CD4-positive, alpha-beta T cell treated with Interleukin-15 for 1 hour (primary cell): ENCODE measurements at regions not wholly inside any gene's neighbourhood (a gene's known extent, or its start where the extent isn't known, plus 50 kb on each side); places are given as distances from the start of the nearest gene placed in this dataset.
"Not testable (repeated sequence)": the region's sequence is repeated elsewhere in the genome, so short reads cannot be mapped to it uniquely, and the experiment has no call there.

Source experiments
- DNase-seq: peaks from one replicate; pipeline ENCODE4 v3.0.0-alpha.2; 2020

DNA sequence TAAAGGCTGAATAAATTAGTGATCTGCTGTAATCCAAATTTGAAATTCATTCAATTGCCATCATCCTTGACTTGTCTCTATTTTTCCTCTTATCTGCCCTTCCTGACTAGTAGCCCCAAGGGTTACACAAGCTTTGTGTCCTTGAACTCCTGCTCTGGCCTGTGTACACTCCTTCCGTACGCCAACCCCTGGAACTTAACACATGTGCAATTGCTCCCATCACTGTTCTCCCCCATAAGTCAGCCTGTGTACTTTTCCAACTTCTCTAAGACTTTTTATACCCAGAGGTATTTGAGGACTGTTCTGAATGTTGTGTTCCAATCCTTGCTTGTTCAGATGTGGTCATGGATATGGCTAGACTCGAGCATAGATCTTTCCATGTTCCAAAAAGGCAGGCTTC lies 171.1 kb upstream of the G2E3 start:
- DNase-seq: no peak

DNA sequence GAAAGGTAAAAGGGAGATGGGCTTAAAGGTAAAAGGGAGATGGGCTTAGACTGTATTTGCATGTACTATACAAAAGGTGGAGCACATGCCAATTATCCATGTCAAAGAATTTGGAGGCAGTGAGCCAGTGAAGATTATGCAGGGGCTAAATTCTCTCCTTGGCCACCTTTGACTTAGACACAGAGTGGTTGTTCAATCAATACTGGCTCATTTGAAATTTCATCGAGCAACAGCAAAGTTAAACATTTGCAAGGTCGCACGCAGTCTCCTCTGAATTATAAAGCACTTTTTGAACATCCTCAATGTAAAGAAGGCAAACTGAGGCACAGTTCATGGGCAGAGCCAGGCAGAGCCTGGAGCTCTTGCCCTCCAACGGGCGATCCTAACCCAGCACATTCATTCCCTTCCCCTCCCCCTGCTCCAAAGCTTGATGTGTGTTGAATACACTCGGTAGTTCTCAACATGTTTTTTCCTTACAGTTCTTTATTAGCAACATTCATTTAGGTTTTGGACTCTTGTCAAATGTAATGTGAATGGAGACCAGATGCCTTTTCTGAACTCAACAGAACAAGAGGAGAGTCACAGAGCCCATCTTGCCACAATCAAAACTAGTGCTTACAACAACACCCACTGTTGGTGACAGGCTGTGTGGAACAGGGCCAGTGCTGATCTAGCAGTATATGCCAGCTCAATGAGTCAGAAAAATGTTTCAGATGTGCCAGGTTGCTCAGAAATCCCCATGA lies 169.7 kb upstream of the G2E3 start:
- no peak for DNase-seq

DNA sequence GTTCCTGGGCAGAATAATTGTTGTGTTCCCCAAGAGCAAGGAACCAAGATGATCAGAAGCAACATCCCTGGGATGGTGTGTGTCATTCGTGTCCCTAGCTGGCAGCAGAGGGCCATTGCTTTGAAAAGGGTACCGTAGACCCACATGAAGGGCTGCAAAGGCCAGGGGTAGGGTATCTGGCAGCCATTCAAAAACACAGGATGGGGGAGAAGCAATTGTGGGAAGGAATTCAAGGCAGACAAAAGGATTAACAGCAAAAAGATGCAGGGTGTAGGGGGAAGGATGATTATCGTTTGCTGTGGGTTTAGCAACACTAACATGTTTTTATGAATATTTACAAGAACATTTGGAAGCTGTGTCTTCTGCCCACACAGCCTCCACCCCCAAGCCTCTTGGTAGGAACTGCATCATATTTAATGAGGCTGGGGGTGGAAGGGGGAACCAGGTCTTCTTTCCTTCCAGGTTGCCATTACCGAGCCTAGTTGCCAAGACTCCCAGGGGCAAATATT lies 169.0 kb upstream of the G2E3 start:
- DNase-seq: no peak

DNA sequence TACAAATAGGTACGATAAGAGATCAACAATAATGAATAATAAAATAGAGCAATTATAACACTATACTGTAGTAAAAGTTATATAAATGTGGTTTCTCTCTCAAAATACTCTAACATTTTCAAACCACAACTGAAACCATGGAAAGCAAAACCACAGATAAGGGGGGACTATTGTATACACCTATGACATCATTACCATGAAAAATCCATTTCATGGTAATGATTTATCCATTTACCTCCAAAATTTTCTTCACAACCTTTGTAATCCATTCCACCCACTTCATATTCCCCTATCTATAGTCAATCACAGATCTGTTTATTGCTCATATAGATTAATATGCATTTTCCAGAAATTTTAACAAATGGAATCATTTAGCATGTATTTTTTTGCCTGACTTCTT lies 163.9 kb upstream of the G2E3 start:
- DNase-seq: no peak

DNA sequence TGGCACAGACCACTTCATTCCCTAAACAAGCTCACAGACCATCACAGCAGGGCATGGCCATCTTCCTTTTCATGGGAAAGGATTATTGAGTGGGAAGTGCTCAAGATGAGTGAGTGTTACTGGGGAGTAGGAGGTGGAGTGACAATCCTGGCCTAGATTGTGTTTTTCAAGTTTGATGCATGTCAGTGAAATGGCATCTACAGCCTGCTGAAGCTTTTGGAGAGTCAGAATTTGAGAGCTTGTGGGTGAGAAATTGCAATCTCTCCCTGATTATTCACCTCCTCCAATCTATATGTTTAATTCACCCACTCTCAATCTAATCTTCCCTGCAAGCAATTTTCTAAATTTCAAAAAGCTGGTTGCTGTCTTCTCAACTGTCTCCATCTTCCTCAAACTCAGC lies 156.1 kb upstream of the G2E3 start:
- DNase-seq: no peak

DNA sequence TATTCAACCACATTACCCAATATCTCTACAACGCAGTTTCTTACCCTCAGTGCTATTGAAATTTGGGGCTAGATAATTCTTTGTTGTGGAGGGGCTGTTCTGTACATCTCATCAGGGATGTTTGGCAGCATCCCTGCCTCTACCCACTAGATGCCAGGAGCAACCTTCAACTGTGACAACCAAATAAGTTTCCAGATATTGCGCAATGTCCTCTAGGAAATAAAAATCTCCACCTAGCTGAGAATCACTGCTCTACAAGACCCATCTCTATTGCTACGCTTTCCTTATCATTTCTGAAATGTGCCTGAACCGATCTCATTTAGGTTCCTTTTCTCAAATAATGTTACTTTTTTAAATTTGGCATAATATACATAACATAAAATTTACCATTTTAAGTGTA lies 155.2 kb upstream of the G2E3 start:
- no peak for DNase-seq

DNA sequence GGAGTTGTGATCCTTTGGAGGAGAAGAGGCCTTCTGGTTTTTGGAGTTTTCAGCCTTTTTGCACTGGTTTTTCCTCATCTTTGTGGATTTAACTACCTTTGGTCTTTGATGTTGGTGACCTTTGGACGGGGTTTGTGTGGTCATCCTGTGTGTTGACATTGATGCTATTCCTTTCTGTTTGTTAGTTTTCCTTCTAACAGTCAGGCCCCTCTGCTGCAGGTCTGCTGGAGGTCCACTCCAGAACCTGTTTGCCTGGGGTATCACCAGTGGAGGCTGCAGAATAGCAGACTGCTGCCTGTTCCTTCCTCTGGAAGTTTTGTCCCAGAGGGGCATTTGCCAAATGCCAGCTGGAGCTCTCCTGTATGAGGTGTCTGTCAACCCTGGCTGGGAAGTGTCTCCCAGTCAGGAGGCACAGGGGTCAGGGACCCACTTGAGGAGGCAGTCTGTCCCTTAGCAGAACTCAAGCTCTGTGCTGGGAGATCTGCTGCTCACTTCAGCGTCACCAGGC lies 149.4 kb upstream of the G2E3 start:
- DNase-seq: not testable (repeated sequence)

DNA sequence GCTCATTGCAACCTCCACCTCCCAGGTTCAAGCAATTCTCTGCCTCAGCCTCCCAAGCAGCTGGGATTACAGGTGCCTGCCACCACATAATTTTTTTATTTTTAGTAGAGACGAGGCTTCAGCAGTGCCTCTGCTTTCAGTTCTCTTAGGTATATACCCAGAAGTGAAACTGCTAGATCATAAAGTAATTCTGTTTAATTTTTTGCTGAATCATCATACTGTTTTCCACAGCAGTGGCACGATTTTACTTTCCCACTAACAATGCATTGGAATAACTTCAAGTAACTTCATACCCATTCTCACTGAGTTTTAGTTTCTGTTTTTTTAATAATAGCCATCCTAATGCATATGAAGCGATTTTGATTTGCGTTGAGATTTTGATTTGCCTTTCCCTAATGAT lies 148.0 kb upstream of the G2E3 start:
- no peak for DNase-seq

DNA sequence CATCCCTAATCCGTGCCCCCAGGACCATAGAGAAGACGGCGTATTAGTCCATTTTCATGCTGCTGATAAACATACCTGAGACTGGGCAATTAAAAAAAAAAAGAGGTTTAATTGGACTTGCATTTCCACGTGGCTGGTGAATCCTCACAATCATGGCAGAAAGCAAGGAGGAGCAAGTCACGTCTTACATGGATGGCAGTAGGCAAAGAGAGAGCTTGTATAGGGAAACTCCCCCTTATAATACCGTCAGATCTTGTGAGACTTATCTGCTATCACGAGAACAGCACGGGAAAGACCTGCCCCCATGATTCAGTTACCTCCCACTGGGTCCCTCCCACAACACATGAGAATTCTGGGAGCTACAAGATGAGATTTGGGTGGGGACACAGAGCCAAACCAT lies 145.8 kb upstream of the G2E3 start:
- DNase-seq: not testable (repeated sequence)

DNA sequence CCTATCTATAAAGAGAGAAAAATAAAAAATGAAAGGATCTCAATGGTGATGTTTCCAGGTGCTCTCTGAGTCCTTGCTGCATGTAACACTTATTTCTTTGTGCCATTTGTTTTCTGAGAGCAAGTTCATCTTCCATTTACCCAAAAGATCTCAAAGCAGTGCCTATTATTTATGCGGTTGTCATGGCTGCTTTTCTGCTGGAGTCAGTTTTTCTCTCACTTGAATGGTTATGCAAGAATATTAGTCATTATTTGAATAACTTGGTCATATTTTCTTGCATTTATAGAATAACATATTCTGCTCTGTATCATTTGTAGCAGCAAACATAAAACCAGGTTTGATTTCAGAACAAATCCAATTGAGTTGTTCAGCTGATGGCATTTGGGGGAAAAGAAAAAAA lies 141.8 kb upstream of the G2E3 start:
- no peak for DNase-seq

DNA sequence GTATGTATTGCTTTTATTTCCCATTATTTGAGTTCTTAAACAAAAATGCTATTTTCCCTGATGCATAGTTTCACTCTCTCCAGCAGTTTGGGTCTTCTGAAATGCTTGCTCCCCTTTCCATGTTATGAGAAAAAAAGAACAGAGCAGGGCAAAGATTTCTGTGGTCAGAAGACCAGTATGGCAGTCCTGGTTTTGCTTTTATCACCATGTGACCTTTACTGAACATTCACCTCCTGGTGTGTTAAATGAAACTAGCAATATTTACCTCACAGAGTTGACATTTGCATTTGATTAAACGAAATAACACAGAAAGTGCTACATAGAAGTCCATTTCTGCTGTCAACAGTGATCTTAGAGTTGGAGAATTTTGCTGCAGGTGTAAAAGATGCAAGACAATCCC lies 141.0 kb upstream of the G2E3 start:
- DNase-seq: no peak

DNA sequence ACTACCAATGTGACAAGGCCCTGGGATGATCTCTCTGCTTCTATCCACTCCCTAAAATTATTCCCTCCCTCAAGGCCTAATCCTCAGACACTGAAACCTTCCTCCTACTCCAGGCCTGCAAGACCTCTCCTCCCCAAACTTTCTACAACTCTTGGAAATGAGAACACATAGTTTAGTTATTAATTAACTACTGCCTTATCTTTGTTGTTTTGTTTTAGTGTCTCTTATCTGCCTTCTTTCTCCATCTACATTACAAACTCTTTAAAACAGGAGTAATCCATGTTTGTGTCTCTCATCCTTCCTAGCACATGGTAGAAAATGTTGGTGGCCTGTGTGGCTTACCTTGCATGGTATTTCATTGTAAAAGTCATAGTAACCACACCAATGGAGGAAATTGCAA lies 139.9 kb upstream of the G2E3 start:
- no peak for DNase-seq

DNA sequence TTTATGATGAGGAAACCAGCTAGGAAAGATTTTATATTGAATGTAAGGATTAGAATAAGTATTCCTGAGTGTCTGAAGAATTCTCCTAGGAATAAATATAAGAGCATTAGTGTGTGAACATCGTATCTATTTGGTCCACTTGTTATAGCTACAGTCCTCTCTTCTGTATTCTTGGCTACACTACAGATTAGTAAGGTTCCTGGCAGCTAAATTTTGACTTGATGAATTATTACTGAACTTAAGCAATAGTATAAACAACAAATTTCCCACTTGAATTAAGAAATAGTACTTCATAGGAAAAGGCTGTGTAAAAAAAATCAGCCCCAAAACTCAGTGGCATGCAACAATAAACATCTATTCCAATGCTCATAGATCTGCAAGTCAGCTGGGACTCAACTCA lies 138.4 kb upstream of the G2E3 start:
- DNase-seq: no peak

DNA sequence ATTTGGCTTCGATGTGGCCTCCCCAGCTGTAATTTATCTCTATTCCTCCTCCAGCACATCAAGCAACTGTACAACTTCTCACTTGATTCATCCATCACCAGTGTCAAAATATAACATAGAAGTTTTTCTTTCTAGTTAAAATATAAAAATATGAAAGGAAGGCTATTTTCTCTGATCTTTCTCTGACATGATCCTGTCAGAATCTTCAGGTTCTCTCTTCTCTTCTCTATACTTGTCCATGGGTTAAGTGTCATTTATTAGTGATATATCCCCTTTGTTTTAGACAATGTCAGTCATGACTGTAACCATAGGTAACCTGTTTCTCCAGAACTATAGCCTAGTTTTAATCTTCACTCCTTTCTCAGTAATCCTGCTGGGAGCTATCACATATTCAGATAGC lies 132.5 kb upstream of the G2E3 start:
- no peak for DNase-seq

DNA sequence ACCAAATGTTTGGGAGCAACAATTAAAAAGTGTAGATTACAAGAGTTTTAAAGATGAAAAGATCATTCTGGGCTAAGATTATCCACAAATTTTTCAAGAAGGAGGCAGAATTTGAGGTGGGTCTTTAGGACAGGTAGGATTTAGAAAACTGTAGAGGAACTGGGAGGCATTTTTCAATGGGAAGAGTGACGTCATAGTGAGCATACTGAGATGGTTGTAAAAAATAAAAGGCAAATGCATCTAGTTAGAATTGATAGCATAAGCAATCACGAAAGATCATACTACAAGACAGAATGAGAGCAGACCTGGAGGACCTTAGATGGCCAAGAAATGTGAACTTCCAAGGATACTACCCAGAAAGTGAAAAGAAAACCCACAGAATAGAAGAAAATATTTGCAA lies 131.6 kb upstream of the G2E3 start:
- DNase-seq: no peak

DNA sequence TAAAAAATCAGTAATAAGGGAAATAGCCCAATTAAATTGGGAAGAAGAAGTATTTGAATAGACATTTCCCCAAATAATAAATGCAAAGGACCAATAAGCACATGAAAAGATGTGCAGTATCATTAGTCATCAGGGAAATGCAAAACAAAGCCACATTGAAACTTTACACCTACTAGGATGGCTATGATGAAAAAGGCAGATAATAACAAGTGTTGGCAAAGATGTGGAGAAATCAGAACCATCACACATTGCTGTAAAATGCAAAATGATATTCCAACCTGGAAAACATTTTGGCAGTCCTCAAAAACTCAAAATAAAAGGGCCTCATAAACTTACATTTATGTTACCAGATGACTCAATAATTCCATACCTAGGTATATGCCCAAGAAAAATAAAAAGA lies 131.1 kb upstream of the G2E3 start:
- no peak for DNase-seq

DNA sequence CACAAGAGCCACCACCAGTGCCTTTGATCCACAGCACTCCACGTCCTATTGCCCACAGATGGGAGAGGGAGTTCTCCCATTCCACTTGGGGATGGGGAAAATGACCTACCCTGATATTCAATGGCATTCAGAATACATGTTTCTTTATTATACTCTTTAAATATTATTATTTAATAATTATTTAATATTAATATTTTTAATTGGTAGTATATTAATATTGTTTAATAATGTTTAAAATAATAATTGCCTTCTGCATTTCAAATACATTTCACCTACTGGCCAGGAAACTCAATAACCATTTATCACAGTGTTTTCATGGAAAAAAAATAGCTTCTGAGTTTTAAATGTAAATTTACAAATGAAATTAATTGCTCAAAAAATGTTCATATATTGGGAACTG lies 127.4 kb upstream of the G2E3 start:
- DNase-seq: no peak

DNA sequence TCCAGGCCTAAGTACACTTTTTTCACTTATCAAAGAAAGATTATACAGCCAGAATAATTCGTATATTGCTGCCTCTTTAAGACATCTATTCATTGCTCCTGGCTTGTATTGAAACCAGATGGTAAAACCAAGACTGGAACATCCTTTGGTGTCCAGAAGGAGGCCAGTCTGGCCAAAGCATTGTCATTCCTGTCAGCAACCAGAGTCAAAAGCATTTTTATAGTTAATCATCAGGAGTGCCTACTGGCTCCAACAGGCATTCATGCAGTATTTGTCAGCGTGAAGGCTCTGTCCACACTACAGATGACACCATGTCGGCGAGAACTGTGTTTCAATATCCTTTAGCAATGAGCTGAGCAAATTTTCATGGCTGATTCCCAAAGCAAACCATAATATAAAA lies 118.0 kb upstream of the G2E3 start:
- no peak for DNase-seq

DNA sequence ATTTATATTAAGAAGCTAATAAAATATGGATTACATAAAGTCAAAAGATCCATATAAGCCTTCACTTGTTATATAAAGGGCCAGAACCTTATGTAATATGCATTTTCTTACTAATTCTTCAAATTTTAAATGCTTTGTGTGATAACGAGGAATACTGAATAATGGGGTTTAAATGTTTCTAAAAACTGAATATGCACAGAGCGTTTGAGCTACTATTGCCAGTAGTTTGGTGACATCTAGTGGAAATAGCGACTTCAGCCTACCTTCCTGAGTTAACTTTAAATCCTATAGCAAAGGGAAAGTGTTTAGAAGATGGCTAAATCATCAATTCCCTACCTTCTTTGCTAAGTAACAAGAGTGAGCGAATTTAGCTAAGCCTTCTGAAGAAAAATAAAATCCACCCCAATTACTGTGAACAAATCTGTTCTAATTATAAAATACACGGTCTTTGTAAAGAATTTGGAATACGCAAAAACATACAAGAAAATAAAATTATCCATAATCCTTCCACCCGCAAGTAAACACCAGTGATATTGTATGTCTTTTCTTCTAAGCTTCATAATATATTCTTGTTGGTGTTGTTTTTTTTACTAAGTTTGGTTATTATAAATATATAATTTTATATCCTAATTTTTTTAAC lies 115.5 kb upstream of the G2E3 start:
- no peak for DNase-seq

DNA sequence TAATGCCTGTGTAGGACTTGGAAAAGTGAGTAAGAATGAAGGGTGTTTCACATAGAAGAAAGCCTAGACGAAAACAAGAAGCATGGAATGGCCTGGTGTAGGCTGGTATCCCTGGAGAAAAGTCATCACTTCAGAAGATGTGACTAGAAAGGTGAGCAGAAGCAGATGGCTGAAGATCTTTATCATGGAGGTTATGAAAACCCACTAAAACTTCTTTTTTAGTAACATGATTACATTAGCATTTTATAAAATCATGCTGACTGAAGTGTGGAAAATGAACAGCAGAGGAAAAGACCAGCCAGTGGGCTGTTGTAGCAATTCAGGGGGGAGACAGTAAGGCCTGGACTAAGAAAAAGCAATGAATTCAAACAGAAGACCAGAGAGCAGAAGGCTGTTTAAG lies 114.5 kb upstream of the G2E3 start:
- DNase-seq: no peak

DNA sequence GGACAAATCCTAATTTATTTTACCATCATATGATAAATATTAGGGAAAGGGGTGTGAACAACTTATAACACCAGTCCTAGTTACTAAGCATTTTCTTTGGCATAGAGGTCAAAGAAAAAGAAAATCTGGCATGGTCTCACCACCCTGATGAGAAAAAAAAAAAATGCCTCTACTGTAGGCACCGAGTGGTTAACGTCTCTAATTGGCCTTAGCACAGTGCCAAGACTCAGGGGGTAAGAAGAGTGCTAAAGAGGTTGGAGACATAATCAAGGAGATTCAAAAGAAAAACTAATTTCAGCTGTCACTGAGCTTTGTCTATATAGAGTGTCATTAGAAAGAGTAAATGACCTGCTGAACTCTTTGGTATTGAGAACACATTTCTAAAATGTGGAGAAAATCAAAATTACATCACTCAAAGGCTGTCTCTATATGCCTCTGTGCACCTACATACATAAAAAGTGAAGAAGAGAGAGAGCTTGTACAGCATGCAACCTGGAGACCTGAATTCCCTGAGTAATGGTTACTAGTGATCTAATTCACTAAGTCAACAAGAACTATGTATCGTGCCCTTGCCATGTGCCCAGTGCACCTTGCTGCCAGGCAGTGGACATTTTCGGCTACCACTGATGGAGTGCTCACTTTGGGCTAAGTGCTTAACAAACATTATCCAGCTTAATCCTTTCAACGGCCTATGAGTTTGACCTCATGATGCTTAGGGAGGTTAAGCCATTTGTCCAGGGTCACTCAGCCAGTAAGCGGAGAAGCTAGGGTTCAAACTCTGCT lies 113.8 kb upstream of the G2E3 start:
- DNase-seq: no peak

DNA sequence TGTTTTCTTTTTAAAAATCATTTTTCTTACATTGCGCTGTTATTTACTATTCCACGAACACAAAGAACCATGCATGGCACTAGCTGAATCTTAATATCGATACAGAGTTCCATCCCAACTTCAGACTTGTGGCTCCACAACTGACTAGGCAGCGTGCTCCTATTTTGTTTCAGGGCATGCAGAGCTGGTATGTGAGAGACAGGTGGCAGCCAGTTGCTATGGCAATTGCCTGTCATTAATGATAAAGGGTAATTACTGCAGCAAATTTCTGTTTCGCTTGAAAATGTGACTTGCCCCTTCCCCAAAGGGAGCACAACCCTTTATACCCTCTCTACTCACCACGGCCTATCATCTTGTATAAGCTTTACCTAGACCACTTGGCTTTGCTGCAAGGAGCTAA lies 113.1 kb upstream of the G2E3 start:
- no peak for DNase-seq

DNA sequence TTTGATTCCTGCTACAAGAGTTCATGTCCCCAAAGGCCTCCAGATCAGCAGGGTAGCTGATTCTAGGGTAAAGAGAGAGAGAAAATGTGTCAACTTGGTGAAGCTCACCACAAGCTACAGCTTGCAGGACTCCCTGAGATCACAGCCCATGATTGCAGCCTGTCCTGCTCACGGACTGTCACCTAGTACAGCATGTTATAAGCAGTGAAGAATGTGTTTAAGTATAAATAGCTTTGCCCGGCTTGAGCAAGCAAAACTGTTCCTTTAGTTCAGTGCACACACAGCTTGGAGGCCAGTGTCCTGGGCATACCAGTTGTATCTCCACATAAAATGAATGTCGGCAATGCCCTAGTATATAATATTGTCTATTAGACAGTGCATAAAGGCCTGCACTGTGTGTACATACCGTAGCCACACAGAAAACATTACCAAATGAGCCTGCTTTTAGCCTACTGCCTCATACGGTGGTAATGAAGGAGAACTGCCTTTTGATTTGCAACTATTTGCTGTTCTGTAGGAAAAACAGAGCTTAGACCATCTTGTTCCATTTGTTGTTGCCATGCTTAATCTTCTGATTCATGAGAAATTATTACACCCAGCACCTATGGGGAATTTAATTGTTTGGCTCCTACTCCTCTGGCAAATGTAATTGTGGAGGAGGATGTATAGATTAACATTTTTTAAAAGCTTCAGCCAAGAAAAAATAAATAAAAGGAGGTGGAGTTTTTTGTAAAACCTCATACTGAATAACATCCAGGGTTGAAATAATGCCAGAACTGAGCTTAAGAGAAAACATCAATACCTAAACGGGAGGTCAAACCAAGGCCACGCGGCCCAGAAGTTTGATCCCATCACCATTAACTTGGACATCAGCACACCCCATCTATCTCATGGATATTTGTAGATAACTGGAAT lies 108.1 kb upstream of the G2E3 start:
- DNase-seq: no peak
